Neutrophil (primary cell): ENCODE measurements at regions not wholly inside any gene's neighbourhood (a gene's known extent, or its start where the extent isn't known, plus 50 kb on each side); places are given as distances from the start of the nearest gene placed in this dataset.

Experiments
- H3K27ac ChIP-seq: fragments of 200-600 bp; sonication (generic); 2 replicates; pipeline ENCODE4 v1.5.1; 2016; ENCODE audit warnings: mild to moderate bottlenecking, moderate library complexity
- H3K27me3 ChIP-seq: fragments of 200-600 bp; sonication (generic); 2 replicates; pipeline ENCODE4 v1.6.0; 2016; ENCODE audit warnings: mild to moderate bottlenecking
- H3K36me3 ChIP-seq: fragments of 200-600 bp; sonication (generic); 2 replicates; pipeline ENCODE4 v1.5.1; 2017
- H3K4me1 ChIP-seq, 2 experiments: fragments of 200-600 bp in 1 of 2; sonication (generic) in 1 of 2; 1 replicate in 1 of 2; 2 replicates in 1 of 2; pipeline versions ENCODE4 v1.5.1 to v1.6.1; 2013 to 2016; ENCODE audit warnings: low read depth in 1 of 2, low read length in 1 of 2, mild to moderate bottlenecking in 1 of 2, moderate library complexity in 1 of 2; ENCODE audit not compliant: control insufficient read depth in 1 of 2, insufficient read depth in 1 of 2
- H3K4me3 ChIP-seq, 2 experiments: fragments of 200-600 bp in 1 of 2; sonication (generic) in 1 of 2; 1 replicate in 1 of 2; 2 replicates in 1 of 2; pipeline ENCODE4 v1.5.1; 2013 to 2016; ENCODE audit warnings: low read depth in 1 of 2, low read length in 1 of 2, mild to moderate bottlenecking in 1 of 2, moderate library complexity in 1 of 2
- H3K9me3 ChIP-seq: fragments of 200-600 bp; sonication (generic); 2 replicates; pipeline ENCODE4 v1.5.1; 2016
- TF ChIP-seq, protein P1 (sequence below): fragments of 200-600 bp; sonication (generic); IDR thresholded peaks from 2 replicates; pipeline ENCODE4 v1.5.1; 2016; ENCODE audit warnings: antibody characterized with exemption

DNA sequence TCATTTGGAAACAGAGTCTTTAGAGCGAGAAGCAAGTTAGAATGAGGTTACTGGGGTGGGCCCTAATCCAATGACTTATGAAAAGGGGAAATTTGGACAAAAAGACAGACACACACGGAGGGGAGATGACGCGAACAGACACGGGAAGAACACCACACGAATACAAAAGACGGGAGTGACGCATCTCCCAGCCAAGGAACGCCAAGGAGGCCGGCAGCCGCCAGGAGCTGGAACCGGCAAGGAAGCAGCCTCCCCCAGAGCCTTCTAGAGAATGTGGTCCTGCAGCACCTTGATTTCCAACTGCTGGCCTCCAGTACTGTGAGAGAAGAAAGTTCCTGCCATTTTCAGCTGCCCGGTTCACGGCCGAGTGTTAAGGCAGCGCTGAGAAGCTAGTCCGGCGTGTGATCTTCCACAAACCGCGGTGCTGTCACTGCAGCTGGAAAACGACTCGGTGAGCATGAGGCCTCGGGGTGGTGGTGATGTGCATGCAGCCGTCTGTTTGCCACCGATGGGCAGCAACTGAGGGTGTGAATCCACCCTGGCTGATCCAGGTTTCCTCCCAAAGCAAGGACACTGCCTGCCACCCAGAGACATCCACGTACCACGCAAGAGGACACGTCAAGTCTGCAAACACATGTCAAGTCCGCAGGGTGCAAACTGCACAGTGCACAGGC lies 124.5 kb downstream of the NCOR2 start:
- Histone ChIP-seq H3K4me1 (peaks cover 0 to 7% of the 10 kb centered on the region in 2 experiments), H3K27me3 (no peaks in the 10 kb centered on the region), H3K9me3 (no peaks in the 10 kb centered on the region), H3K36me3 (peaks cover 13% of the 10 kb centered on the region), H3K4me3 (no peak overlapping the region), H3K27ac (no peak overlapping the region)
- TF ChIP-seq, protein P1, sequence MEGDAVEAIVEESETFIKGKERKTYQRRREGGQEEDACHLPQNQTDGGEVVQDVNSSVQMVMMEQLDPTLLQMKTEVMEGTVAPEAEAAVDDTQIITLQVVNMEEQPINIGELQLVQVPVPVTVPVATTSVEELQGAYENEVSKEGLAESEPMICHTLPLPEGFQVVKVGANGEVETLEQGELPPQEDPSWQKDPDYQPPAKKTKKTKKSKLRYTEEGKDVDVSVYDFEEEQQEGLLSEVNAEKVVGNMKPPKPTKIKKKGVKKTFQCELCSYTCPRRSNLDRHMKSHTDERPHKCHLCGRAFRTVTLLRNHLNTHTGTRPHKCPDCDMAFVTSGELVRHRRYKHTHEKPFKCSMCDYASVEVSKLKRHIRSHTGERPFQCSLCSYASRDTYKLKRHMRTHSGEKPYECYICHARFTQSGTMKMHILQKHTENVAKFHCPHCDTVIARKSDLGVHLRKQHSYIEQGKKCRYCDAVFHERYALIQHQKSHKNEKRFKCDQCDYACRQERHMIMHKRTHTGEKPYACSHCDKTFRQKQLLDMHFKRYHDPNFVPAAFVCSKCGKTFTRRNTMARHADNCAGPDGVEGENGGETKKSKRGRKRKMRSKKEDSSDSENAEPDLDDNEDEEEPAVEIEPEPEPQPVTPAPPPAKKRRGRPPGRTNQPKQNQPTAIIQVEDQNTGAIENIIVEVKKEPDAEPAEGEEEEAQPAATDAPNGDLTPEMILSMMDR, result no peak

DNA sequence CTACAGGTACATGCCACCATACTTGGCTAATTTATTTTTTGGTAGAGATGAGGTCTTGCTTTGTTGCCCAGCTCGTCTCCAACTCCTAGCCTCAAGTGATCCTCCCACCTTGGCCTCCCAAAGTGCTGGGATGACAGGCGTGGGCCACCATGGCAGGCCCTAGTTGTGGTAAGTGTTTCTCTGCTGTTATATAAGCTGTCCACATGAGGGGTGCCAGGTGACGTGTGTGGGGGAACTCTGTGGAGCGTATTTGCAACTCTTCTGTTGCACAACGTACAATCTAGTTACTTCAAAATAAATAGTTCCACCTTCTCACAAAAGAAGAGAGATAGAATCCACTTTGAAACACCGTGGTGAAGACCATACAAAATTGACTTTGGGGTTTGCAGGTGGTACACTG lies 125.1 kb downstream of the NCOR2 start:
- Histone ChIP-seq H3K4me3 (no peak overlapping the region), H3K27me3 (no peaks in the 10 kb centered on the region), H3K9me3 (no peaks in the 10 kb centered on the region), H3K36me3 (peaks cover 18% of the 10 kb centered on the region), H3K27ac (no peak overlapping the region), H3K4me1 (peaks cover 0 to 7% of the 10 kb centered on the region in 2 experiments)
- TF ChIP-seq, protein P1, result no peak

DNA sequence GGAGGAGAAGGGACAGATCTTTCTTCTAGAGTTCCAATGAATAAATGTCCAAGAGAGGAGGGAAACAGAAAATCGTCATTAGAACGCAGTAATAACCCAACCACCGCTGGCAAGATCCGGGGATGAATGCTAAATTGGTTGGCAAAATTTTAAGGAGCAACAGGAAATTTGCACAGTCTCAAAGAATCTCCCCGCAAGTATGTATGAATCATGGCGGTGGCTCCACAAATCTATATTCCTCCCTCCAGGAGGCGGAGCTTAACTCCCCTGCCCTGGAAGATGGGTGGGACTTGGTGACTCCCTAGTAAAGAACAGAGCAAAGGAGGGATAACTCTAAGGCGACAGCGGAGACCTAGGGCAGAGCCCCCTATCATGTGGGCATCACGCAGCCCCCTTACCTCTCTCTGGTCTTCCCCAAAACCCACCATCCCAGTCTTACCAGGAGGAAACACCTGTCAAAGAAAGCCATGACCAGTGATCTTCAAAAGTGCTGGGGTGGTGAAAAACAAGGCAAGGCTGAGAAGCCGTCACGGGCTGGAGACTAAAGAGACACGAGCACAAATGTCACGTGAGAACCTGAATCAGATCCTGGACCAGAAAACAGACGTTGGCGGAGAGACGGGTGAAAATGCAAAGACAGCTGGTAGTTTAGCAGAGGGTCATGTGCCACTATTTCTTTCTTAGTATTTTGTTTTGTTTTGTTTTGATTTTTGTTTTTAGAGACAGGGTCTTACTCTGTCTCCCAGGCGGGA lies 125.8 kb downstream of the NCOR2 start:
- no peak overlapping the region for H3K27ac ChIP-seq
- peaks cover 0 to 7% of the 10 kb centered on the region in 2 experiments for H3K4me1 ChIP-seq
- H3K4me3 ChIP-seq, result no peak overlapping the region
- H3K36me3 ChIP-seq, result peaks cover 20% of the 10 kb centered on the region
- no peaks in the 10 kb centered on the region for H3K9me3 ChIP-seq
- H3K27me3 ChIP-seq, result no peaks in the 10 kb centered on the region
- TF ChIP-seq, protein P1, result no peak

DNA sequence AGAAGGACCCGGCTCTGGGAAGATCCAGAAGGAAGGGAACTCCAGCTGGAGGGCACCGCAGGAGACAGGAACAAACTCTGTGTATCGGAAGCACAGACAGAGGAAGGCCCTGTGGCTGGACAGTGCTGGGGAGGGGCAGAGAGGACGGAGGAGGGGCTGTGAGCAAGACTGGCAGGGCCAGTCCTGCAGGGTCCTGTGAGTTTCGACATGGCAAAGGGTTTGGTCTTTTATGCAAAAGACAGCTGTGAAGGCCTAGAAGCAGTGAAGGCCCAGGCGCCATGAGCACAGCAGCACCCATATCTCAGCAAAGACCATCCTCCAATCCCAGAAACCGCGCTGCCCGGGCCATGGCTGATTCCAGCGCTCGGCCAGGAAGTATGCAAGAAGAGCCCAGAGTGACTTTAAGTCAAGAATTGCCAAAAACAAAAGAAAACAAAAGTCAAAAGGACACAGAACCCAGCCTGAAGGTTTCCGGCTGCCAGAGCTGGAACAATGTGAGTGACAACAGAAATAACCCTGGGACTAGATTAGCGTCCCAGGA lies 126.5 kb downstream of the NCOR2 start:
- no peak overlapping the region for H3K4me3 ChIP-seq
- no peak overlapping the region for H3K27ac ChIP-seq
- H3K4me1 ChIP-seq, result peaks cover 0 to 7% of the 10 kb centered on the region in 2 experiments
- H3K36me3 ChIP-seq, result peaks cover 24% of the 10 kb centered on the region
- no peaks in the 10 kb centered on the region for H3K9me3 ChIP-seq
- H3K27me3 ChIP-seq, result no peaks in the 10 kb centered on the region
- TF ChIP-seq, protein P1, result no peak

DNA sequence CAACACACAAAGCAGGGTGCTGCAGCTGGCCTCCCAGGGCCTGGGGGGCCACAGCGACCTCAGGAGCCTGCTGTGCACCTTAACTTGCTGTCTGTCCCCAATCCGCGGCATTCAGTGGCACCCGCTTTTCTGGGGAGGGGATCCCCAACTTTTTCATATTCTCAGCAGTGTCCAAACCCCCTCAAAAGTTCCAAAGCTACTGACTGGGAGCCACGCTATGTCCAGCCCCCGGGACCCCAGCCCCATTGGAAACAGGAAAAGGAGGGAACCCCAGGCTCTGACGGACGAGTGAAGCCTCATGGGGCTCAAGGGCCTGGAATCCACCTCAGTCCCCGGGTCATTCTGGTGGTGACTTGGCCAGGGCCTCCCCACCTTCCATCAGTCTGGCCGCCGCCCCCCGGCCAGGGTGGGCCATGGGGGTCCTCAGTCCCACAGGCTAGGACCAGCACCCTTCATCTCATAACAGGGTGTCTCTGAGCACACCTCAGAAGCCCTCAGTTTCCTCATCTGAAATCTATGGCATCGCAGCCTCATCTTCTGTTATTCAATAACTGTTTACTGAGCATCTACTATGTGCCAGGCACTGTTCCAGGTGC lies 127.3 kb downstream of the NCOR2 start:
- Histone ChIP-seq H3K27me3 (no peaks in the 10 kb centered on the region), H3K4me1 (peaks cover 0 to 7% of the 10 kb centered on the region in 2 experiments), H3K4me3 (no peak overlapping the region), H3K36me3 (peaks cover 19% of the 10 kb centered on the region), H3K27ac (no peak overlapping the region), H3K9me3 (no peaks in the 10 kb centered on the region)
- TF ChIP-seq, protein P1, result no peak
